ENCODE measurements at regions not wholly inside any gene's neighbourhood (a gene's known extent, or its start where the extent isn't known, plus 50 kb on each side); places are given as distances from the start of the nearest gene placed in this dataset.

DNA sequence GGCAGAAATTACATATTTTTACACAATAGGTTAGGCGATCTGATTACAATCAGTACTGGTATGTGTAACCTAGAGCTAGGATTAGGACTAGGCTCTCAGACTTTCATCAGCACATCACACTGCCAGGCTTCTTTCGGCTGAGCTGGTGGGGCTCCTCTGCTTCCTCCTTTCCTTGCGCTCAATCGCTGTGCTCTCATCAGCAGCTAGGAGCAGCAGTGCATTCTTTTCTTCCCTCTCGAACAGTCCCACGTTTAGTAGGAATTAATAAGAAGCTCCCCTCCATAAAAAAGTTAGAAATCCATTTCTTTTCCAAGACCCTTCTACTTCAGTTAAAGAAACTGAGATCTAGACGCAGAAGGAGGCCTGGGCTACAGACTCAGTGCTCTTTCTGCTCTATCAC, 350.4 kb downstream of the SPRY1 start:
- CTCF ChIA-PET: interaction anchor here (0.9 to 1.3 kb wide), 5 partner anchors 11 to 397 kb away, joined by 3 to 10 read pairs (median 3); no protein-coding TSS in a partner anchor
- Mint-ChIP-seq H3K4me1 (peaks cover 33% of the 10 kb centered on the region), H3K27ac (peak overlapping the region; percentile 87; the same call in 1 of the 2 replicates), H3K36me3 (peaks cover 3% of the 10 kb centered on the region; the same call in 1 of the 2 replicates), H3K27me3 (ENCODE audit: low read depth) (no peaks in the 10 kb centered on the region), H3K9me3 (peaks cover 8% of the 10 kb centered on the region; the same call in 1 of the 2 replicates), H3K4me3 (no peak overlapping the region)
- POLR2A ChIA-PET: no interaction called here
- peak; percentile 26 for DNase-seq (ENCODE audit: low spot score)
- TF ChIP-seq TP53 (CRISPR knock-in tag; IDR thresholded peaks at IDR 0.05): no peak
- TF ChIP-seq, protein P1, sequence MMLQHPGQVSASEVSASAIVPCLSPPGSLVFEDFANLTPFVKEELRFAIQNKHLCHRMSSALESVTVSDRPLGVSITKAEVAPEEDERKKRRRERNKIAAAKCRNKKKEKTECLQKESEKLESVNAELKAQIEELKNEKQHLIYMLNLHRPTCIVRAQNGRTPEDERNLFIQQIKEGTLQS (CRISPR knock-in tag; conservative IDR thresholded peaks at IDR 0.05): no peak
- no peak for TF ChIP-seq FOXJ3 (CRISPR knock-in tag; IDR thresholded peaks at IDR 0.05; ENCODE audit: borderline replicate concordance)
- TF ChIP-seq ZNF317 (CRISPR knock-in tag; IDR thresholded peaks at IDR 0.05; ENCODE audit: borderline replicate concordance, low read depth): no peak
- no peak for TF ChIP-seq IRF2 (CRISPR knock-in tag; IDR thresholded peaks at IDR 0.05; ENCODE audit: borderline replicate concordance, low read depth)
- no peak for TF ChIP-seq NFYB (CRISPR knock-in tag; conservative IDR thresholded peaks at IDR 0.05; ENCODE audit: low read depth)
- TF ChIP-seq, protein P2, sequence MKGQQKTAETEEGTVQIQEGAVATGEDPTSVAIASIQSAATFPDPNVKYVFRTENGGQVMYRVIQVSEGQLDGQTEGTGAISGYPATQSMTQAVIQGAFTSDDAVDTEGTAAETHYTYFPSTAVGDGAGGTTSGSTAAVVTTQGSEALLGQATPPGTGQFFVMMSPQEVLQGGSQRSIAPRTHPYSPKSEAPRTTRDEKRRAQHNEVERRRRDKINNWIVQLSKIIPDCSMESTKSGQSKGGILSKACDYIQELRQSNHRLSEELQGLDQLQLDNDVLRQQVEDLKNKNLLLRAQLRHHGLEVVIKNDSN (CRISPR knock-in tag; IDR thresholded peaks at IDR 0.05): no peak
- TF ChIP-seq CREM (CRISPR knock-in tag; IDR thresholded peaks at IDR 0.05): no peak
- no peak for TF ChIP-seq ZNF232 (CRISPR knock-in tag; IDR thresholded peaks at IDR 0.05)
- TF ChIP-seq, protein P3, sequence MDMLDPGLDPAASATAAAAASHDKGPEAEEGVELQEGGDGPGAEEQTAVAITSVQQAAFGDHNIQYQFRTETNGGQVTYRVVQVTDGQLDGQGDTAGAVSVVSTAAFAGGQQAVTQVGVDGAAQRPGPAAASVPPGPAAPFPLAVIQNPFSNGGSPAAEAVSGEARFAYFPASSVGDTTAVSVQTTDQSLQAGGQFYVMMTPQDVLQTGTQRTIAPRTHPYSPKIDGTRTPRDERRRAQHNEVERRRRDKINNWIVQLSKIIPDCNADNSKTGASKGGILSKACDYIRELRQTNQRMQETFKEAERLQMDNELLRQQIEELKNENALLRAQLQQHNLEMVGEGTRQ (CRISPR knock-in tag; IDR thresholded peaks at IDR 0.05): no peak
- no peak for TF ChIP-seq EMX1 (CRISPR knock-in tag; IDR thresholded peaks at IDR 0.05)
- TF ChIP-seq ELF4 (CRISPR knock-in tag; IDR thresholded peaks at IDR 0.05; ENCODE audit: low read depth): no peak
- TF ChIP-seq, protein P4, sequence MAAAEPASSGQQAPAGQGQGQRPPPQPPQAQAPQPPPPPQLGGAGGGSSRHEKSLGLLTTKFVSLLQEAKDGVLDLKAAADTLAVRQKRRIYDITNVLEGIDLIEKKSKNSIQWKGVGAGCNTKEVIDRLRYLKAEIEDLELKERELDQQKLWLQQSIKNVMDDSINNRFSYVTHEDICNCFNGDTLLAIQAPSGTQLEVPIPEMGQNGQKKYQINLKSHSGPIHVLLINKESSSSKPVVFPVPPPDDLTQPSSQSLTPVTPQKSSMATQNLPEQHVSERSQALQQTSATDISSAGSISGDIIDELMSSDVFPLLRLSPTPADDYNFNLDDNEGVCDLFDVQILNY (CRISPR knock-in tag; IDR thresholded peaks at IDR 0.05): no peak
- no peak for TF ChIP-seq ATF1 (CRISPR knock-in tag; IDR thresholded peaks at IDR 0.05)
- no peak for TF ChIP-seq ZNF396 (CRISPR knock-in tag; IDR thresholded peaks at IDR 0.05; ENCODE audit: borderline replicate concordance)
- TF ChIP-seq RELA (CRISPR knock-in tag; IDR thresholded peaks at IDR 0.05; ENCODE audit: borderline replicate concordance): no peak
- ATAC-seq: peak; percentile 76

DNA sequence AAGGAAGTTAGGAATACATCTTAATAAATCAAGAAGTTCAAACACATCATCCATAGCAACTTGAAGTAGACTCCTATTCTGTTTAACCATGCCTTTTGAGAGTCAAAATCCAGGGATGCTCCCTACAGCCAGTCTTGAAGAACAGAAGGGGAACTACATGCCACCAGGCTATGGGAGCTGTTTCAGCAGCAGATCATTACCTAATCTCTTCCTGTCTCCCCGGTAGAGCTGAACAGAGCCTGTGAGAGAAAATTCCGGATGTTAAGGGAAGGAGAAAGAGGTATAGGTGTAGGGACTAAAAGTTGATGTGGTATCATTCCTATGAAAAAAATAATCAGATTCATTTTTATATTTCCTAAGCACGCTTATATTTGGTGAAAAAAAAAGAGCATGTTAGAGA, 352.2 kb downstream of the SPRY1 start:
- H3K4me3 Mint-ChIP-seq: no peak overlapping the region
- DNase-seq (ENCODE audit: low spot score) (no peak), ATAC-seq (no peak)
- no peak overlapping the region for H3K27ac Mint-ChIP-seq
- POLR2A ChIA-PET: interaction anchor here (0.6 kb wide), 1 partner anchor 209 kb away, joined by 3 read pairs; no protein-coding TSS in a partner anchor
- CTCF ChIA-PET: interaction anchor here (1.1 kb wide), 1 partner anchor 24 kb away, joined by 5 read pairs; no protein-coding TSS in a partner anchor
- TF ChIP-seq ZNF232 (CRISPR knock-in tag; IDR thresholded peaks at IDR 0.05) (no peak), NR2C2 (CRISPR knock-in tag; IDR thresholded peaks at IDR 0.05) (no peak), PRRX2 (CRISPR knock-in tag; IDR thresholded peaks at IDR 0.05) (no peak), SOX15 (CRISPR knock-in tag; IDR thresholded peaks at IDR 0.05) (no peak)
- TF ChIP-seq, protein P5, sequence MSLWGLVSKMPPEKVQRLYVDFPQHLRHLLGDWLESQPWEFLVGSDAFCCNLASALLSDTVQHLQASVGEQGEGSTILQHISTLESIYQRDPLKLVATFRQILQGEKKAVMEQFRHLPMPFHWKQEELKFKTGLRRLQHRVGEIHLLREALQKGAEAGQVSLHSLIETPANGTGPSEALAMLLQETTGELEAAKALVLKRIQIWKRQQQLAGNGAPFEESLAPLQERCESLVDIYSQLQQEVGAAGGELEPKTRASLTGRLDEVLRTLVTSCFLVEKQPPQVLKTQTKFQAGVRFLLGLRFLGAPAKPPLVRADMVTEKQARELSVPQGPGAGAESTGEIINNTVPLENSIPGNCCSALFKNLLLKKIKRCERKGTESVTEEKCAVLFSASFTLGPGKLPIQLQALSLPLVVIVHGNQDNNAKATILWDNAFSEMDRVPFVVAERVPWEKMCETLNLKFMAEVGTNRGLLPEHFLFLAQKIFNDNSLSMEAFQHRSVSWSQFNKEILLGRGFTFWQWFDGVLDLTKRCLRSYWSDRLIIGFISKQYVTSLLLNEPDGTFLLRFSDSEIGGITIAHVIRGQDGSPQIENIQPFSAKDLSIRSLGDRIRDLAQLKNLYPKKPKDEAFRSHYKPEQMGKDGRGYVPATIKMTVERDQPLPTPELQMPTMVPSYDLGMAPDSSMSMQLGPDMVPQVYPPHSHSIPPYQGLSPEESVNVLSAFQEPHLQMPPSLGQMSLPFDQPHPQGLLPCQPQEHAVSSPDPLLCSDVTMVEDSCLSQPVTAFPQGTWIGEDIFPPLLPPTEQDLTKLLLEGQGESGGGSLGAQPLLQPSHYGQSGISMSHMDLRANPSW (CRISPR knock-in tag; conservative IDR thresholded peaks at IDR 0.05; ENCODE audit: low read depth): no peak
- TF ChIP-seq, protein P1 (CRISPR knock-in tag; conservative IDR thresholded peaks at IDR 0.05): no peak
- TF ChIP-seq, protein P6, sequence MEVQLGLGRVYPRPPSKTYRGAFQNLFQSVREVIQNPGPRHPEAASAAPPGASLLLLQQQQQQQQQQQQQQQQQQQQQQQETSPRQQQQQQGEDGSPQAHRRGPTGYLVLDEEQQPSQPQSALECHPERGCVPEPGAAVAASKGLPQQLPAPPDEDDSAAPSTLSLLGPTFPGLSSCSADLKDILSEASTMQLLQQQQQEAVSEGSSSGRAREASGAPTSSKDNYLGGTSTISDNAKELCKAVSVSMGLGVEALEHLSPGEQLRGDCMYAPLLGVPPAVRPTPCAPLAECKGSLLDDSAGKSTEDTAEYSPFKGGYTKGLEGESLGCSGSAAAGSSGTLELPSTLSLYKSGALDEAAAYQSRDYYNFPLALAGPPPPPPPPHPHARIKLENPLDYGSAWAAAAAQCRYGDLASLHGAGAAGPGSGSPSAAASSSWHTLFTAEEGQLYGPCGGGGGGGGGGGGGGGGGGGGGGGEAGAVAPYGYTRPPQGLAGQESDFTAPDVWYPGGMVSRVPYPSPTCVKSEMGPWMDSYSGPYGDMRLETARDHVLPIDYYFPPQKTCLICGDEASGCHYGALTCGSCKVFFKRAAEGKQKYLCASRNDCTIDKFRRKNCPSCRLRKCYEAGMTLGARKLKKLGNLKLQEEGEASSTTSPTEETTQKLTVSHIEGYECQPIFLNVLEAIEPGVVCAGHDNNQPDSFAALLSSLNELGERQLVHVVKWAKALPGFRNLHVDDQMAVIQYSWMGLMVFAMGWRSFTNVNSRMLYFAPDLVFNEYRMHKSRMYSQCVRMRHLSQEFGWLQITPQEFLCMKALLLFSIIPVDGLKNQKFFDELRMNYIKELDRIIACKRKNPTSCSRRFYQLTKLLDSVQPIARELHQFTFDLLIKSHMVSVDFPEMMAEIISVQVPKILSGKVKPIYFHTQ (CRISPR knock-in tag; IDR thresholded peaks at IDR 0.05): no peak
- TF ChIP-seq, protein P7, sequence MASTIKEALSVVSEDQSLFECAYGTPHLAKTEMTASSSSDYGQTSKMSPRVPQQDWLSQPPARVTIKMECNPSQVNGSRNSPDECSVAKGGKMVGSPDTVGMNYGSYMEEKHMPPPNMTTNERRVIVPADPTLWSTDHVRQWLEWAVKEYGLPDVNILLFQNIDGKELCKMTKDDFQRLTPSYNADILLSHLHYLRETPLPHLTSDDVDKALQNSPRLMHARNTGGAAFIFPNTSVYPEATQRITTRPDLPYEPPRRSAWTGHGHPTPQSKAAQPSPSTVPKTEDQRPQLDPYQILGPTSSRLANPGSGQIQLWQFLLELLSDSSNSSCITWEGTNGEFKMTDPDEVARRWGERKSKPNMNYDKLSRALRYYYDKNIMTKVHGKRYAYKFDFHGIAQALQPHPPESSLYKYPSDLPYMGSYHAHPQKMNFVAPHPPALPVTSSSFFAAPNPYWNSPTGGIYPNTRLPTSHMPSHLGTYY (CRISPR knock-in tag; IDR thresholded peaks at IDR 0.05): no peak
- H3K9me3 Mint-ChIP-seq: peaks cover 8% of the 10 kb centered on the region; the same call in 1 of the 2 replicates
- no peaks in the 10 kb centered on the region for H3K27me3 Mint-ChIP-seq (ENCODE audit: low read depth)
- peaks cover 3% of the 10 kb centered on the region; the same call in 1 of the 2 replicates for H3K36me3 Mint-ChIP-seq
- peaks cover 33% of the 10 kb centered on the region for H3K4me1 Mint-ChIP-seq

All from WTC11 (cell line).